Pancreas (tissue), 10 donors: ENCODE measurements at regions not wholly inside any gene's neighbourhood (a gene's known extent, or its start where the extent isn't known, plus 50 kb on each side); places are given as distances from the start of the nearest gene placed in this dataset.

ENCODE experiments used
- ATAC-seq, 4 donors: fragments of 200-7000 bp; cut with Tn5 transposase; one replicate each; pipeline versions ENCODE4 v1.8.0 to v1.9.1; 2020; ENCODE audit warnings: mild to moderate bottlenecking in 4 of 4, moderate library complexity in 4 of 4
- DNase-seq, 6 donors: peaks; one replicate each; pipeline ENCODE4 v3.0.0-alpha.2; 2020
- FAIRE-seq: peaks from 2 replicates; lab custom pipeline; 2012; peaks lifted over from hg19 to GRCh38; lab: Jason Lieb, UNC
- H3K27ac ChIP-seq, 4 donors: fragments of 200-600 bp; sonication (generic); 1 replicate in 3 of 4; 2 replicates in 1 of 4; pipeline versions ENCODE4 v1.5.0 to v1.8.0; 2020
- H3K27me3 ChIP-seq, 4 donors: fragments of 200-600 bp; one replicate each; pipeline ENCODE4 v1.8.0; 2021
- H3K36me3 ChIP-seq, 3 donors: fragments of 200-600 bp; sonication (generic) in 1 of 3; one replicate each; pipeline versions ENCODE4 v1.5.0 to v1.8.0; 2020 to 2021
- H3K4me1 ChIP-seq, 3 donors: fragments of 200-600 bp; one replicate each; pipeline ENCODE4 v1.8.0; 2021
- H3K4me3 ChIP-seq, 4 donors: fragments of 200-600 bp; sonication (generic) in 2 of 4; one replicate each; pipeline versions ENCODE4 v1.5.0 to v1.8.0; 2020 to 2021
- H3K9me3 ChIP-seq, 4 donors: fragments of 200-600 bp; one replicate each; pipeline ENCODE4 v1.8.0; 2021
- WGBS, 2 donors: extraction: QIAGEN DNeasy Blood & Tissue Kit; methylation state at CpG; one replicate each; pipeline ENCODE4 v1.1.7; 2013; 5-methylcytosine and 5-hydroxymethylcytosine counted together
- intact Hi-C, 3 donors: fragments of 100-400 bp; cut with DNase I; formaldehyde crosslinking; loops; one replicate each; pipeline versions ENCODE4 v1.11.1 to v1.14.2; 2022
- microRNA-seq, 2 donors: library from miRNA; unstranded; fragments of <30 nt; microRNA quantifications; one replicate each; pipeline versions ENCODE4 to v1.1.0, GENCODE V29; 2019 to 2020
- TF ChIP-seq, protein P1 (sequence below), 4 donors: fragments of 200-600 bp; sonication (generic) in 3 of 4; IDR thresholded peaks; one replicate each; pipeline versions ENCODE4 v1.5.0 to v1.8.0; 2021; ENCODE audit warnings: antibody characterized with exemption in 4 of 4
- donor health status: healthy with polysubstance abuse.
- donor health status: DM: no; HTN: no; CAD: no; lungs with moderate emphysema.
- donor health status: DM: no; HTN: no; CAD: no.
- donor health status: control.
- donor health status: control.
- donor health status: Bipolar disorder and iron deficiency.
- donor health status: DM: yes; HTN: yes; CAD: no.
- donor health status: DM: no; HTN: no; CAD: no.
- donor health status: DM: no; HTN: no; CAD: no.
- donor health status: DM: yes; HTN: yes; CAD: no.

DNA sequence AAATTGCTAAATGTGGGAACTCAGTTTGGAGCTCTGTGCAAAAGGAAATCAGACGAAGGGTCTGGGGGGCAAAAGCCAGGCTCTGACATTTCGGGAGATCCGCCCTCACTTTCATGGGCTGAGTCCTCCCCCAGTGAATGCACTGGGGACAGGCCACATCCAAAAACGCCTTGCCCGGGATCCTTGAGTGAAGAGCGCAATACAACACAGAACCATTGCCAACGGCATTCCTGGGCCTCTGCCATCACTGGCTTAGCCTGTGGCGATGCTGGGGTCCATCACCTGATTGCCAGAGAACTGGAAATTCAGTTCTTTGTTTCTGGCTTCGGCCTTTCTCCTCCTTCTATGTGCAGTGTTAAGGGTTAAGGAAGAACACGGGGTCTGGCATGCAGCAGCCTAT is 297.9 kb downstream of the SHANK2 start:
- TF ChIP-seq, protein P1, sequence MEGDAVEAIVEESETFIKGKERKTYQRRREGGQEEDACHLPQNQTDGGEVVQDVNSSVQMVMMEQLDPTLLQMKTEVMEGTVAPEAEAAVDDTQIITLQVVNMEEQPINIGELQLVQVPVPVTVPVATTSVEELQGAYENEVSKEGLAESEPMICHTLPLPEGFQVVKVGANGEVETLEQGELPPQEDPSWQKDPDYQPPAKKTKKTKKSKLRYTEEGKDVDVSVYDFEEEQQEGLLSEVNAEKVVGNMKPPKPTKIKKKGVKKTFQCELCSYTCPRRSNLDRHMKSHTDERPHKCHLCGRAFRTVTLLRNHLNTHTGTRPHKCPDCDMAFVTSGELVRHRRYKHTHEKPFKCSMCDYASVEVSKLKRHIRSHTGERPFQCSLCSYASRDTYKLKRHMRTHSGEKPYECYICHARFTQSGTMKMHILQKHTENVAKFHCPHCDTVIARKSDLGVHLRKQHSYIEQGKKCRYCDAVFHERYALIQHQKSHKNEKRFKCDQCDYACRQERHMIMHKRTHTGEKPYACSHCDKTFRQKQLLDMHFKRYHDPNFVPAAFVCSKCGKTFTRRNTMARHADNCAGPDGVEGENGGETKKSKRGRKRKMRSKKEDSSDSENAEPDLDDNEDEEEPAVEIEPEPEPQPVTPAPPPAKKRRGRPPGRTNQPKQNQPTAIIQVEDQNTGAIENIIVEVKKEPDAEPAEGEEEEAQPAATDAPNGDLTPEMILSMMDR (IDR thresholded peaks at IDR 0.05) = no peak
- Histone ChIP-seq H3K36me3 (no peaks in the 10 kb centered on the region), H3K27me3 (no peaks in the 10 kb centered on the region), H3K27ac (no peak overlapping the region), H3K4me1 (no peaks in the 10 kb centered on the region), H3K9me3 (no peaks in the 10 kb centered on the region), H3K4me3 (no peak overlapping the region)
- peak in 1 of 4 donors; percentile 25 for ATAC-seq
- no peak for DNase-seq
- WGBS, 2 donors = 77 to 78% methylated on average over 10 of the region's 10 CpGs
- no peak for FAIRE-seq
- intact Hi-C loops = no loop called here

Small RNA genes in the stretch of these regions (microRNA-seq; reads per million reads assigned to microRNA genes)
- 5.4 to 8.2 reads per million in 2 donors for gene MIR3664
